Endometrium (tissue), 2 donors: ENCODE measurements at regions not wholly inside any gene's neighbourhood (a gene's known extent, or its start where the extent isn't known, plus 50 kb on each side); places are given as distances from the start of the nearest gene placed in this dataset.
A peak's percentile ranks its signal among the peaks of the same experiment; 100 is the strongest.
"Not testable (repeated sequence)": the region's sequence is repeated elsewhere in the genome, so short reads cannot be mapped to it uniquely, and the experiment has no call there.

Experiments used
- FAIRE-seq: peaks from 2 replicates; lab custom pipeline; 2012; peaks lifted over from hg19 to GRCh38; lab: Jason Lieb, UNC
- donor health status: control.
- donor health status: control.

DNA sequence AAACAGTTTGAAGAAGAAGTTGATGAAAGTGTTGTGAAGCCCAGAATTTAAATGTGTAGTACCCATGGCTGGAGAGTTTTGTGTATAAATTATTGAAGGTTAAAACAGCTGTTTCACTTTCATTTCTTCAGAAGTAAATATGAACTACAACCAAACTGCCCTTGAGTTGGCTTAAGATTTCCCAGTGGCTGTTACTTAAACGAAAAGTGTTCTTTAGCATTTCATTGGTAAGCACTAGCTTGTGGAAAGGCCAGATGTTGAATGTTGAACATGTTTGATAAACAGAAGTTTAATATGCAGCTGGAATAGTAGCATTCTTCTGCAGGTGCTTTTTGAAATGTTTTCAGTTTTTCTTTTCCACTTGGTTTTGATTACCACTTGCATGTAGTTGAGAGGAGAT is 83.2 kb upstream of the TNRC6B start:
- peak; percentile 82 for FAIRE-seq

- not testable (repeated sequence) for FAIRE-seq
Observed at GRCh38 chr22:40099887-40100286, 77.8 kb upstream of the TNRC6B start.

DNA sequence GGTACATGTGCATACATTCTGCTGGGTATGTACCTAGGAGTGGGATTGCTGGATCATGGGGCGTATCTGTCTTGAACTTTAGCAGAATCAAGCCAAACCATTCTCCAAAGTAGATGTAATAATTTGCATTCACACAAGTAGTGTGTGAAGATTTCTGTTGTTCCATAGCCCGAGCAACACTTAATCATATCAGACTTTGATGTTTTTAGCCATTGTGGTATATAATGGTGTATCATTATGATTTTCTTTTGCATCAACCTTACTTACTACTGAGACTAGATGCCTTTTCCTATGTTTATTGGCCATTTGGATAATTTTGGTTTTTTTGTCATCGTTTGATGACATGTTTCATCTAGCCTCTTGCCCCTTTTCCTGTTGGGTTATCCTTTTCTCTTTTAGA is 72.0 kb upstream of the TNRC6B start:
- FAIRE-seq: no peak

- FAIRE-seq: peak; percentile 57
Observed at GRCh38 chr22:40107244-40107643, 70.5 kb upstream of the TNRC6B start.

DNA sequence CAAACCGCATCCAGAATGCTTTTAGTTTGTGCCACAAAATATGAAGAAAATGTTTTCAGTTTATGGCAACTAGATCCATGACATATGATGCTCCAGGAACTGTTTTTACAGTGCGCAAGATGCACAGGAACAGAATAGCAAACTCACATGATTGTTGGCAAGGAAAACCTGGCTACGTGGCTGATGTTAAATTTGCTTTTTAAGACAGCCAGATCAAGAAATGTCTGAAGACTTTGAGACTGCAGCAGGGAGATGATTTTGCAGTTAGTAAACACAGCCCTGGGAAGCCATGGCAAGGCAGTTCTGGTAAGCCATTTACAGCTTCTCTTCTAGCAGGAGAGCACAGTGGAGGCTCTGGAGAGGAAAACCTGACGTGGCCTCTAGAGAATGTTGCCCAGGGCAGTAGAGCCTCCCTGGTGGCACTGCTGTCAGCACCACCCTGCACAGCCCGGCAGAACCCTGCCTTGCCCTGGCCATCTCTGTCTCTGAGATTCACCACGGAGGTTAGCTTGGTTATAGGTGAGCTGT is 69.8 kb upstream of the TNRC6B start:
- no peak for FAIRE-seq

DNA sequence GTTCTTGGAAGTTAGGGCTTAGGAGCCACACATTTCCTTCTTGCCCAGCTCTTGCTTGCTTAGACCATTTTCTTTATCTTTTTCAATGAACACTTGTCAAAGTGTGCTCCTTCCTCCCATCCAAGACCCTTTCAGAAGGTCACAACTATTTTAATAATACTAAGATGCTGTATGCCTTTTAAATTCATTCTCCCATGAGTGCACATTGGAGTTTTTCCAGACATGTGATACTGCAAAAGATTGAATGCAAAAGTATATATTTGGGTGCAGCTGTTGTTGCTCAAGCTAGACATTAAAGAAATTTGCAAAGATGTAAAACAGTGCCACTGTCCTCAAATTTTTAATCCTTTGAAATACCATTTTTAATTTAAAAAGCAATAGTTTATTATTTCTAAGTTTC is 69.3 kb upstream of the TNRC6B start:
- no peak for FAIRE-seq

DNA sequence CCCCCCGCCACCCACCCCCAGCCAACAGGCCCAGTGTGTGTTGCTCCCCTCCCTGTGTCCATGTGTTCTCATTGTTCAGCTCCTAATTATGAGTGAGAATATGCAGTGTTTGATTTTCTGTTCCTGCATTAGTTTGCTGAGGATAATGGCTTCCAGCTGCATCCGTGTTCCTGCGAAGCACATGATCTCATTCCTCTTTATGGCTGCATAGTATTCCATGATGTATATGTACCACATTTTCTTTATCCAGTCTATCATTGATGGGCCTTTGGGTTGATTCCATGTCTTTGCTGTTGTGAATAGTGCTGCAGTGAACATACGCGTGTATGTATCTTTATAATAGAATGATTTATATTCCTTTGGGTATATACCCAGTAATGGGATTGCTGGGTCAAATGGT is 68.8 kb upstream of the TNRC6B start:
- FAIRE-seq: not testable (repeated sequence)

GRCh38 chr22:40111451-40111850 is 66.3 kb upstream of the TNRC6B start:
- no peak for FAIRE-seq

GRCh38 chr22:40112595-40112994 is 65.1 kb upstream of the TNRC6B start:
- FAIRE-seq: no peak

DNA sequence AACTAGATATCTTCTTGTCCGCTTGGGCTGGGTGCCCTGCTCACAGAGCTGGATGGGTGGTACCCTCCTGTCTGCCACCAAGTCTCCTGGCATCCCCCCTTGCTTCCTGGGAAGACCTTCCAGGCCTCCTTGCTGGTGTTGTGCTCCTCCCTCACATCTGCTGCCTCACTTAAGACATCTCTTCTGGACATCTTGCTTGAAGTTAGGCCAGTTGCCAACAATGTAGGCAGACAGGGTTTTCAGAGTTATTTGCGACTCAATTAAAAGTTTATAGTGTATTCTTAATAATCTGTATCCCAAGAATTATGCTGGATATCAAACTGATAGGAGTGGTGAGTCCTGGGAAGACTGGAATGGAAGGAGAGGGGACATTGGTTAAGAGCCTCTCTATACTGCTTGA is 64.0 kb upstream of the TNRC6B start:
- FAIRE-seq: no peak

DNA sequence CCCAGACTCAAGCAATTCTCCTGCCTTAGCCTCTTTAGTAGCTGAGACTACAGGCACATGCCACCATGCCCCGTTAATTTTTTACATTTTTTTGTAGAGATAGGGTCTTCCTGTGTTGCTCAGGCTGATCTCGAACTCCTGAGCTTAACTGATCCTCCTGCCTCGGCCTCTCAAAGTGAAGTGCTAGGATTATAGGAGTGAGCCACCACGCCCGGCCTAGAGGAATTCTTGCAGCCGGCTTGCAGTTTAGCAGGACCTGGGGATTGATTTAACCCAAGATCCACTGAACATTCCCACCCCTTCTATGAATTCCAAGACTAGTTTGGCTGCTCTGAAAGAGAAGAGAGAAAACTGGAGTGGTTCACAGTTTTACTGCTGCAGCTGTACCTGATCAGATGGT is 63.3 kb upstream of the TNRC6B start:
- no peak for FAIRE-seq

DNA sequence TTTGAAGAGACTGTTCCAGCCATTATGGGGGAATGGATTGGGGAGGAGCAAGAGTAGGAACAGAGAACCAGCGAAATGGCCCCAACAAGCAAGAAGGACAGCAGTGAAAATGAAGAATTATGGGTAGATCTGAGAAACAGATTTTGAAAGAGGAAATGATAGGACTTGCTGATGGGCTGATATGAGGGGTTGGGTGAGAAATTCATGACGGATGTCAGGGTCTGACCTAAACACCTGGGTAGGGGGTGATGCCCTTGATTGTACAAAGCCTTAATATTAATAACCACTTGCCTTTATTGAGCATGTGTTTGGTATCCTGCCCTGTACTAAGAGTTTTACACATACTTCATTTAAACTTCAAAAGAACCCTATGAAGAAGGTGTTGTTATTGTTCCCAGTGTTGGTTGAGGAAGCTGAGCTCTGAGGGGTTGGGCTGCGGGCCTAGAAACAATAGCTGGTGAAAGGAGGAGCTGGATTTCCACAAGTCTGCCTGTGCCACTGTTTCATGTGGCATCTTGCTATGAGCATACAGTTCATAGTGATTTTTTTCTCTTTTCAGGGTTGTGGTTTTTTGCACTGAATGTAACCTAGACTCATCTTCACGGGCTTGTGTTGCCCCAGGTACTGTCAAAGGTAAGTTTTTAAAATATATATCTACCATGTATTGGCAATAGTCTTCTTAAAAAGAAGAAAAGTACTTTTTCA is 61.1 kb upstream of the TNRC6B start:
- FAIRE-seq: no peak

DNA sequence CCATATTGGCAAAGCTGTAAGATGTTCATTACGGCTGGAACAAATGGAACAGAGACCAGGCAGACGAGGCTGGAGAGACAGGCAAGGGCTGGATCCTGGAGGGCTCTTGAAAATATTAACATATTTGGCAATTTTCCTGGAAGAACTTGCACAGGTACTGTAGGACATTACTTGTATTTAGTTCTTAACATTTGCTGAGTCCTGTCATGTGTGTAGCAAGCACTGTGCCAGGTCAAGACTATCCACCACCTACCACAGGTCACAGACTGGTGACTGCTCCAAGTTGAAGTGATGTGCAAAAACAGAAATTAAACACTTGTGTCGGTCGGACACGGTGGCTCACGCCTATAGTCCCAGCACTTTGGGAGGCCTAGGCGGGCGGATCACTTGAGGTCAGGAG is 58.7 kb upstream of the TNRC6B start:
- FAIRE-seq: no peak

GRCh38 chr22:40120848-40121247 is 56.9 kb upstream of the TNRC6B start:
- no peak for FAIRE-seq

DNA sequence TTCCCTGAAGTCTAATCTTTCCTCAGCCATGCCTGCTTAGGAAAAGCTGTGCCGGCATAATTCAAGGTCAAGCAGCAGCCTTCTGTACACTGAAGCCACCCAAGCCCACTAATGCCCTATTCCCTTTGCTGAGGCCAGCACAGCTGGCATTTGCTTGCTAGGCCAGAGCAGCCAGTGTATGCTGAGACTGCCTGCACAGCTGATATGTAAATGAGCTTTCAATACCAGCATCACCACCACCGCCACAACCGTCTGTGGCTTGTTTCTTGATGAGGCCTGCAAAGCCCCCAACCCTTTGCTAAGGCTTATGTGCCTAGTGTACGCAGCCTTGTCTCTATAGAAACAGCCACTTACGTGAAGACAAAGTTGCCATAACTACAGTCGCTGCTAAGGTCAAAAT is 56.3 kb upstream of the TNRC6B start:
- no peak for FAIRE-seq

DNA sequence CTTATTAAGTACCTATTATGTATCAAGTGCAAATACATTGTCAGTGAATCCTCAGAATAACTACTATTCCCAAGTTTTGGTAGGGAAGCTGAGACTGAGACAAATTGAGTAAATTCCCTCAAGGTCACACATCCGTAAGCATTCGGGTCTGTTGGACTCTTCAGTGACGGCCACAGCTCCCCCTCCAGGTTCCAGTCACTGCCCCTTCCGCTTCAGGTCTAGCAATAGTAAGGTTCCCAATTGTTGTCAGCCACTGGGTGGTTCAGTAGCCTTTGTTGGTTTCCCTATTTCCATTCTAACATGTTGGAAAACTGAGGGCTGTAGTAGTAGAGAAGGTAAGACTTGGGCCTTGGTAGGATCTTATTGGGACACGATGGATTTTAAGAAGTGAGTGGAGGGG is 54.9 kb upstream of the TNRC6B start:
- no peak for FAIRE-seq

DNA sequence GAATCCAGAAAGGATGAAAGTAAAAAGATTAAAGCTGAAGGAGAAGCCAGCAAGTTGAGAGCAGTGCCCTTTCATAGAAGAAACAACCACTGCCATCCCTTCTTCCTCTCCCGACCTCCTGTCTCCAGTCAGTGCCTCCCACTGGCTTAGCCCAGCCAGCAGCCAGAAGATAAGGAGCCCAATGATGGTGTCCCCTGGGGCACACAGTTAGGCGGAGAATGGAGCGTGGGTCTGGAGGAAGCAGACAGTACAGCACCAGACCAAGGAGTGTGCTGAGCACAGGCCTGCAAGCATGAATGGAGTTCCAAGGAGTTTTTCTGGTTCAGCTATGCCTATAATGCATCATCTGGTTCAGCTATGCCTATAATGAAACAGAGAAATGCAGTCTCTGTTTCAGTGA is 54.3 kb upstream of the TNRC6B start:
- FAIRE-seq: no peak
